NK-92 treated with Interleukin-12 subunit alpha and Interleukin-12 subunit beta, amount 100 ng/mL, for 24 hours (cell line): ENCODE measurements at regions not wholly inside any gene's neighbourhood (a gene's known extent, or its start where the extent isn't known, plus 50 kb on each side); places are given as distances from the start of the nearest gene placed in this dataset.

Experiments used
- DNase-seq: peaks from one replicate; lab custom pipeline; 2025; lab: John Stamatoyannopoulos, UW

DNA sequence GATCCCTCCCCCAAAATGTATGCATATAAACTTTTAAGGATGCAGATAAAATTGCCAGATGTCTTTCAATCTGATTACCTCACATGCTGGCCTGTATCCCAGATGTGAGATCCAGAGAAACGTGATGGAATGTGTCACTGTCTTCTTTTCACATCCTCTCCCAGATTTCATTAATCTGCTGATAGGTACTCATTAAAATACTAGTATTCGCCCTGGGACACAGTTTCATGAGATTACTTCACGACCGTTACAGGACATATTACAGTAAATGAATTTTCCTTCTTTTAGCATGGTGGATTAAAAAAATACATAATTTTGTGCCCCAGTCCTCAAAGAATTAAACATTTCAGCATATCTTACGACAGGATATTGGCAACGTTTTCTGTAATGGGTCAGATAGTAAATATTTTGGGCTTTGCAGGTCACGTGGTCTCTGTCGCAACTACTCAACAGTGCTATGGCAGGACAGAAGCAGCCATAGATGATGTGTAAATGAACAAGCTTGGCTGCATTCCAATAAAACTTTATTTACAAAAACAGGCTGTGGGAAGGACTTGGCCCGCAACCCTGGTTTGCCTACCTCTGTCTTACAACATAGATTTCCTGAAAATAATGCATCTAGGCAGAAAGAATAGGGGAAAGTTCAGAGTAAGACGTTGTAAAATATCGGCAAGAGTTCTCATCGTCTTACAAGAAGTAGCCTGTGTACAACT lies 156.0 kb upstream of the DIO3 start:
- no peak for DNase-seq

DNA sequence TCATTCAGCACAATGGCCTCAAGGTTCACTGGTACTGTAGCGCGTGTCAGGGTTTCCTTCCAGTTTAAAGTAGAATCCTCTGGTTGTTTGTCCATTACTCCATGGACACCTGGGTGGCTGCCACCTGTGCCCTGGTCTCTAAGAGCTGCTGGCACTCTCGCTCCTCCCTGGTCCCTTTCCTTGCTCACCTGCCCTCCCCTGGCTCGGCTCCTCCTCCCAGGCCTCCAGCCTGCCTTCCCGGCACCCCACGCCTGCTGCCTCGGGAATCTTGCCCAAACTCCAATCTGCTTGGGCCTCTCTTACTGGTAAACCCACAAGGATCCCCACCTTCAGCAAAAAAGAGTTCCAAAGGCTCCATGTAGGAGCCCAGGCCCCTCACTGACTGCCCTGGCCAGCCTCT lies 154.4 kb upstream of the DIO3 start:
- DNase-seq: no peak

DNA sequence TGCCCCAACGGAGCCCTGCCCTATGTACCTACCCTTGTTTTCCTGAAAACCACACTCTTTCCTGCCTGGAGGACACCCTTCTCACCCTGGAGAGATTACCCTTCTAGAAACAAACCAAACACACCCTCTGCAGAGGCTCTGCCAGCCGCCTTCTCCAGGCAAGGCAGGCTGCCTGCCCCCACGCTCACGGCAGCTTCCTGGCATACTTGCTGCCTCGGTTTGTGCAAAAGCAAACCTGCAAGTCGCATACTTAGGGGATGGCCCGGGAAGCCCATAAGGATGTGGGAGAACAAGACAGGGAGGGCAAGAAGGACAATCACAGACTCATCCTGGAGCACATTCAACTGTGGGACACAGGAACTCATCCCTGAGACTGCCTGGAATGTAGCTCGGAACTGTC lies 154.0 kb upstream of the DIO3 start:
- no peak for DNase-seq

DNA sequence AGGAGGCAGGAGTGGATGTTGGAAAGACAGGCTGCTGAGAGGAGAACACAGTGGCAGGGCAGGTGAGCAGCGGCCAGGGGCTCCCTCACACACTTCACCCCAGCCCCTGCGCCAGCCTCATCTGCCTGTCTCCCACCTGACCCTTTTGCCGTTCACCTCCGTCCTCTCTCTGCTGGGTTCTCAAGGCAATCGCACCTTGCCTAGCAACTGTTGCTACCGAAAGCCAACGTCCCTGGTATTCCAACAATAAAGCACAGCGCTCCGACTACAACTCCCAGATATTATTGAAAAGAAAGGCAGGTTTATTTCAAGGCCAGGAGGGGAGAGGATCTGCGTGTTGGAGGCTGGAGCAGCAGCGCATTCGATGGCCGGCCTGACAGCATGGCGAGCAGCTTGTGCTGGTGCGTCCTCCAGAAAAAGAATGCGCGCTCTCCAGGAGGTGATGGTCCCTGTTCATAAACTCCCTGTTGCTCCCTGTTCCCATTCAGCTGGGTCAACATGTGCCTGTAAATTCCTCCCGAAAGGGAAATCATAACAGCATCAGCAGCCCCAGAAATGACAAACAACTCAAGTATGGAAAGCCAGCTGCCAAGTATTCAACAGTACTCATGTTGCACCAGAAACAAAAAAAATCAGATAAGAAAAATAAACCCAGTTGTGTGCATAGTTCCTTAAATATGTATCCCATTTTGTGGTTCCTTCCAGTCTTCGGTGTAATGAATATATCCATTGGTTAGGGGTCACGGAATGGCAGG lies 153.0 kb upstream of the DIO3 start:
- DNase-seq: no peak

DNA sequence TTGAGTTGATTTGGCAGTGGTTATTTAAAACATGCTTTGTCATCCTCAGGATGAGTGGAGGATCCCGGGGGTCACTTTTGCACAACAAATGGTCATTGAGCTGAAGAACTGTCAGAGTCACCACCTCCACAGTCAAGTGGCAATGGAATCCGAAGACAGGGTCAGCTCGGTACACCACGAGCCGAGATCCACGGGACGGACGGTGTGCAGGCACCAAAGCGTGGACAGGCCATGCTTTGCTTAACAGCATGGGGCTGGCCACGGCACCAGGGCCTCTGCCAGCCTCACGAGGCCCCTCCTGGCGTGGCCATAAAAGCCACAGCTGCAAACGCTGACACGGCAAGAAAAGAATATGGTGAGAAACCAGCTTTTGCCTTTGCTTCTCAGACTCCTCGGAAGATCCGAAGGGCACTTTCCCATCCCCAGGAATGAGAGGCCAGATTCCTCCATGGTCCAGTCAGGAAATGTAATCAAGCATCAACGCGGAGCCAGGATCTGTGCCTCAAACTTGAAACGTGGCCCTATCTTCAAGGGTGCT lies 152.2 kb upstream of the DIO3 start:
- no peak for DNase-seq

DNA sequence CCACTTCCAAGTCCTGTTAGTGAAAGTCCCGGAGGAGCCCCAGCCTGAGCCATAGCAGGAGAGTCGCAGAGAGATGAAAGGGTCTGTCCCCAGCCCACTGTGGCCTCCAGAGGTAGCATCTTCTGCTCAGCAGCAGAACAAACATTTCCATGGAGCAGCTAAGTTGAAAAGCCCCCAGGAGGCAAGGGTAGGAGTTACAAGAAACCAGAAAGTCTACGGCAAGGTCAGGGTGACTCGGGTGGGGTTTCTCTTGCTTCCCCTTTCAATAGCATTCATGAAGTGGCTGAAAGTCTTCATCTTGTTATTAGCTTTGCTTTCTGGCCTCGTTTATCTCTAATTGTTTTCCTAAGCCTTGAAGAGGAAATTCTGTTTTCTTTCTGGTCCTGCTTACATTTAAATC lies 151.2 kb upstream of the DIO3 start:
- no peak for DNase-seq

DNA sequence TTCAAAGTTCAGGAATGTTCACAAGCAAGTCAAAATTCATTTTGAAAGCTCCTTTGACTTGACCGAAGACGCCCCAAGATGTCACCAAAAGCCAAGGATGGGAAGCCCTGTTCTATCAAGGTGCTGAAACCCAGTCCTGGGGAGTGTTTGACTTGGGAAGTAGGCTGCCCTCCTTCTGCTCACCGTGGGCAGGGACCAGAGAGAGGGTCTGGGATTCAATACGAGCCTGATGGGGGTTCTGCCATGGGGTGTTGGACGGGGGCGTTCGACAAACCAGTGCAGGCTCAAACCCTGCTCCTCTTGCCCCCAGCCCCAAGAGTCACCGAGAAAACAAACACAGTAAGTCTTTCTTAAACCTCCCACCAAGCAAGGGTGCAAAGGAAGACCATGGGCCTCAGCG lies 150.1 kb upstream of the DIO3 start:
- no peak for DNase-seq

DNA sequence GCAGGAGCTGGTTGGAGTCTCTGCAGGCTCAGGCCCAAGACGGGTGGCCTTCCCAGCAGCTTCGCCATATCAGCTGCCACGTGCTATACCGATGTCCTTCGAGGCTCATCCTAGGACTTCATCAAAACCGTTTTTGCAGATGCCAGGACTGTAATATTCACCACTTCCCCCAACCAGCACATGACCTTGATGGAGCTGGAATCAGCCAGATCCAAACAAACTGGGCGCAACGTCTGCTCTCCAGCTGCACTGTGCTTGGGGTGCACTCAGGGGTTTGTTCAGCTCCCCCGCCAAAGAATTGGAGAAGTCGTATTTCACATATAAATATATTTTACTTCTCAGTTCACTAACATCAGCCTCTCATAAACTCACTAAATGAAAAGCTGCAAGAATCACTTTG lies 149.5 kb upstream of the DIO3 start:
- no peak for DNase-seq

DNA sequence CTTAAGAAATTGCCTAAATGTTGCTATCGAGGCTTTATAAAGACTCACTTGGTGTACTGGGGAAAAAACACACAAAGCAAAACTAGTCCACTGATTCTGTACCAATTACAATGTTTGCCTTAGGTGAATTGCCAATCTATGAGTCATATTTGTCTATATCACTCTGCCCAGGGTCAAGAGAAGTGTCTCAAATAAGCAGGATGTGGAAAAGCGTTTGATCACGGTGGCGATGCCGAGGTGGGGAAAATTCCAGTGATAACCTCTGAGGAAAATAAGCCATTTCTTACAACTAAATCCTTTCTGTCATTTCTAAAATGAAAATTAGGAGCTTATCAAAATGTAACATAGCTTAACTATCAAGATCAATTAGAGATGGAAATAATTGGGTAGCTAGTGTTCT lies 148.6 kb upstream of the DIO3 start:
- no peak for DNase-seq

DNA sequence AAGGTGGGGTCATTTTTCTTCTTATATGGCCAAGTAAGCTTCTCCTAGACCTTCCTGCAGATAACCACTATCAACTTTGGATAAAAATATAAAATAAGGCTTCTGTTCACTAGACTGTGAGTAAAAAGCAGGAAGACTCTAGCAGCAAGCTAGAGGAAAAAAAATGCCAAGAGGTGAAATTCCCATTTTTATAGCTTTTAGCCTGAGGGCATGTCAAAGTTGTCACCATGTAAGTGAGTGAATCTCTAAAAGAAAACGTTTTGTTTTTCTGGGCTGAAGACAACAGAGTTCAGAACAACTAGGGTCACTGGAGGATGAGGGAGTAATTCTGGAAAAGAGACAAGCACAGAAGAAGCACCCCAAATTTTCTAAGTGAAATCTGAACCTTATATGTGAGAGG lies 143.9 kb upstream of the DIO3 start:
- no peak for DNase-seq

DNA sequence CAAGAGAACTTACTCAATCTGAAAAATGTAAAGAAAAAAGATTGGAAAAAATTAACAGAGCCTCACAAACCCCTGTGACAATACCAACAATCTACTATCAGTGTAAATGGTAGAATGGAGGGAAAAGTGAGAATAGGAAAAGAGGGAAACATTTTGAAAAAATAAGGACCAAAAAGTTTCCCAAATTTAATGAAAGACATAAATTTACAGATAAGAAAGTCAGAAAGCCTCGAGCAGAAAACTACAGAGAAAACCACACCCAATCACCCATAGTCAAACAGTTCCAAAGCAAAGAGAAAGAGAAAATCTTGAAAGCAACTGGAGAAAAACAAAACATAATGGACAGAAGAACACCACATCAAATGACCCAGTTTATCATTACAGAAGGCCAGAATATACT lies 142.7 kb upstream of the DIO3 start:
- DNase-seq: no peak

DNA sequence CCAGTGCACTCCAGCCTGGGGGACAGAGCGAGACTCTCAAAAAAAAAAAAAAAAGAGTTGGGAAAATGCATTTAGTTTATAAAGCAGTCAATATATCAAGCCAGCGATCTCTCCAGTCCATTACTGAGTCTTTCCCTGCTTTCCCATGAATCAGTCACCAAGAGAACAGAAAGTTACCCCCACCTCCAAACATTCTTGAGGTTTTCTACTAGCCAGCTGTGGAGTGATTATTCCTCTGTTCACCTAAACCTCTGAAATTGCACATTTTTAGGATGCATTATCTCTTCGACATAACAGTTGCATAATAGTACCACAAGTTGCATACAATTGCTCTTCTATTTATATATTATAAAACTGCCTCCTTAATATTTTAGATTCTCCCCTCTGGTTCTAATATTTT lies 134.8 kb upstream of the DIO3 start:
- no peak for DNase-seq

DNA sequence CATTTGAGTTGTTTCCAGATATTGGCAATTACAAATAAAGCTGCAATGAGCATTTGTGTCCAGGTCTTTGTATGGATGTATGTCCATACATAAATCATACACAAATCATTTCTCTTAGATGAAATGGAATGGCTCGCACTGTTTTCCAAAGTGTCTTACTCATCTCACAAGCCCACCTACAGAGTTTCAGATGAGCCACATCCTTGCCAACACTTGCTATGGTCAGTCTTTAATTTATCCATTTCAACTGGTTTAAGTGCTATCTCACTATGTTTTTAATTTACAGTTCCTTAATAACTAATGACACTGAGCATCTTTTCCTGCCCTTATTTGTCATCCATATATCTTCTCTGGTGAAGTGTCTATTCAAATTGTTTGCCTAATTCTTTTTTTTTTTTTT lies 132.9 kb upstream of the DIO3 start:
- DNase-seq: no peak

DNA sequence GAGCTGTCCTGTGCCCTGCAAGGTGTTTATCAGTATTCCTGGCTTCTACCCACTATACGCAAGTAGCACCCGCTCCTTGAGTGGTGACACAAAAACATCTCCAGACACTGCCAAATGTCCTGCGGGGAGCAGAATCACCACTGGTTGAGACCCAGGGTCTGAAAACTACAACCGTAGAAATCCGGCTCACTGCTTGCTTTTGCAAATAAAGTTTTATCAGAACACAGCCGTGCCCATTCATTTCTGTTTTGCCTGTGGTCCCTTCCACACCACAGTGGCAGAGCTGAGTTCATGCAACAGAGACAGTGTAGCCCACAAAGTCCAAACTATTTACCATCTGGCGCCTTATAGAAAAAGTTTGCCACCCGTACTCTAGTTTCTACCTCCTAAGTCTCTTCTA lies 125.7 kb upstream of the DIO3 start:
- DNase-seq: no peak

DNA sequence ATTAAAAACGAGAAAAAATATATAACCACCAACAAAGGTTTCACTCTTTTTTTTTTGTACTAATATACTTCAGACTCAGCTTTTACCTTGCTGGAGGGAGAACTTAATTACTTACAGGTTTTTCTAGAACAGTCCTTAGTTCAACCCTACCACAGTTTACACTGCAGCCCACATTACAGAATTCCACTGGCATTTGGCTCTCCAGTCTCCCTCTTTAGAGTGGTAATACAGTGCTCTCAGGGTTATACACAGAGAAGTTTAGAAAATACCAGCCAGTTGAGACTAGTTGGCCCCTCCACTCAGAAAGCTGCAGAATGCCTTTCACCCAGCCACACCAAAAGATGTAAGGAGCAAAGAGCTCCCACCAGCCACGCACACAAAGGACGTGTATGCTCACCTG lies 122.3 kb upstream of the DIO3 start:
- no peak for DNase-seq

DNA sequence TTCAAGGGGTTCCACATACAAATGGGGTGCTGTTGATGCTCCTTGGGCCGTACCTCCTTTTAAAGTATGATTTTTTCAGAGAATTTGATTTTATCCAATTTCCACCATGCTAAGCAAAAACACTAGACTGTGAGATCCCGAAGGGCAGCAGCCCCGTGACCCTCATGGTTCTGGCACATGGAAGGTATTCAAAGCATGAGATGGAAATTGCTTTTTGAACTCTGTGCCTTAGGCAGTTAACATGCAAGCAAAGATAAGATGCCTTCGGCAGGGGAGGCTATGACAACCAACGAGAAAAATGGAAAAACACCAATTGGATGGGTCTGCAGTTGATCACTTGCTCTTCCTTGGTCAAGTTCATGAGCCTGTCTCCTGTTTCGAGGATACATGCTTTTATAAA lies 120.8 kb upstream of the DIO3 start:
- DNase-seq: no peak

DNA sequence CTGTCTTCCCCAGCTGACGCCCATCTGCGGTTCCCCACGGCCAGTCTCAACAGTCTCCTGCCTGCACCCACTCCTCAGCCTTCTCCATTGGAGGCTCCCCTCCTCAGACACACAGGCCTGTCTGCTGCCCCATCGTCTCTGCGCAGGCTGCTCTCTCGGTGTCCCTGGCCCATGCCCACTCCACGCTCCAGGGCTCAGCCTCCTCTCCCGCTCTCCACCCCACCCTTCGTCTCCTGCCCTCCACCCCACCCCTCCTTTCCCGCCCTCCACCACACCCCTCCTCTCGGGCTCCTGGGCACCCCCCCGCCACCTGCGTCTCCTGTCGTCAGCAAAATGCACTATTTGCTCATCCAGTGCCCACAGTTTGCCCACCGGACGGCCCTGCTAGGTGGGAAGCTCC lies 119.6 kb upstream of the DIO3 start:
- DNase-seq: no peak

DNA sequence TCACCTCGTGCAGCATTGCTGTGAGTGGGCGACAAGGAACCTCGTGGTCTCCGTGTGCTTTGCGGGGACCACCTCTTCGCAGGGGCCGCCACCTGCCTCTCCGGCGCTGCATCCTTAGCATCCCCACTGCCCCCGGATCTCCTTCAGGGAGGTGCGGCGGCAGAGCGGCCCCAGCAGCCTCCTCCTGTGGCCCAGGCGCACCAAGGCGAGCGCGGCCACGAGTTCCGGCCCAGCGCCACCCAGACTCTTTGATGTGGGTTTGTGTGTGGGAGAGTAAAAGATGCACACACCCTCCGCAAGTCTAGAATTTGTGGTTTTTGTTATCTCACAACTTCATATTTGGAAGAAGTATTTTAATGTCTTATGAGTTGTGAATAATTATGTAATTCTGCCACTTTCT lies 118.8 kb upstream of the DIO3 start:
- DNase-seq: no peak

DNA sequence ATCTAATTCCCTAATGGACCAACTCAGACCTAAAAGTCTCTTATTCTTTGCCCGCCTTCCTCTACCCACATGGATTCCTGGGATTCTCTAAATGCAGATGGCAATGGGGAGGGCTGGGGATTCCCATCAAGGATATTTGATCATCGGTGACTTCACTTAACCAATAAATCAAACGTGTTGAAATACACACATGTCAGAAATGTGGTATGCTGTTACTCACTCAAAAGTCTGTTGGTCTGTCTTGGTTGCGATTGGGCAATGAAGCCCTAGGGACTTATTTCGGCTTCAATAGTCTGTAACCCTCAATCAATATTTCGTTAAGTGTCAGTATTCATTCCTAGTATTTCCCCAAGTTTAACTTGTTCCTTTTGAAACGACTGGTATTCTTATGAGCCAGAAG lies 117.2 kb upstream of the DIO3 start:
- no peak for DNase-seq

DNA sequence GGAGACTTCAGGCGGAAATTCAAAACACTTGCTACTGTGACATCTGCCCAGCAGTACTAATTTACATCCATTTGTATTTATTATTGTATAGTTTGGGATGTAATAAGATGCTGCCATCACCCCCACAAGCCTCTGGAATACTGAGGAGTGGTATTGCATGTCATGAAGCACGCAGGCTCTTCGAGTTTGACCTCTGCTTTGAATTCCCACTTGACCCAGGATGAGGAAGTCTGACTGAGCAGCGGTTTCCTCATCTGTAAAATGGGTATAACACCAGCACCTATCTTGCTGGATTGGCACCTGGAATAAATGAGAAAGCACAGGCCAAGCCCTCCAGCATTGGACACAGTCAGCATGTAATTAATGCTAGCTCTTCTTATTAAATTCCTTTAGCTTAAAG lies 116.0 kb upstream of the DIO3 start:
- no peak for DNase-seq

DNA sequence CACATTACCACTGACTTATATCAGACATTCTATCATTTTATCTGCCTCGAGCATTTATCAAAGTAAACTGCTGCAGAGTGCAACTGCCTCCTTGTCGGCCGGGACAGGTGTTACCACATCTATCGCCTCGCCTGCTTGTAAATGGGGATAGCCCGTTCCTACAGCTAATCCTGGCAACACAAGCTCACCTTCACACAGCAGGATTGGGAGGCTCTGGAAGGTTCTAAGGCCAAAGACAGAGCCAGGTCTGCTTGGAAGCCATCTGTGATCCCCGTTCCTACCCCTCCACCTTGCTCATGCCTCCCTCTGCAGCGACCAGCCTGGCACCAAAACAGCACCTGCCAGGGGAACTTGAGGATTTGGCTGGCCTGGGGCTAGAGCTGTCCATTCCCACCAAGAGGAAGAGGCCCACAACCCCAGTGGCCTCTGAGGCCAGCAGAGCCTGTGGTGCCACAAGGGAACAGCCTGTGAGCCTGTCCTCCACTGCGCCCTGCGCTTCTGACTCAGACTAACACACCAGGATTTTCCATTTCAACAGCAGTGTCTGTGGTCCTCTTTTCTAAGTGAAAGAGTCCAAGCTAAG lies 114.8 kb upstream of the DIO3 start:
- DNase-seq: no peak

DNA sequence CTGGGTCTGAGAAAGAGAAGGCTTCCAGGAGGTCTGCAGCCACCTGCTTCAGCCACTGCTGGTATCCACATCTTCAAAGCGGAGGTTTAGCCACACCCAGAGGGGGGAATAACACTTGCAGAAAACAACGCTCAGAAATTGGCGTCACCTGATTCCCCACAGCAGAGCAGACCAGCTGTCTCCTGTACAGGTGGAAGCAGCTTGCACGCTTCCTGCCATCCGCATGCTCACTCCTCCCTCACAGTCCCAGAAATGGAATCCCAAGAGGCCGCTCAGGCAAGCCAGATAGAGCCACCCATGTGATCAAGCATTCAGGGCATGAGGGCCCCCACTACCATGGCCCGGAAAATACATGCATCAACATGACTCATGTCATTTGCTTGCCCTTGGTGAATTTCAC lies 112.2 kb upstream of the DIO3 start:
- no peak for DNase-seq

DNA sequence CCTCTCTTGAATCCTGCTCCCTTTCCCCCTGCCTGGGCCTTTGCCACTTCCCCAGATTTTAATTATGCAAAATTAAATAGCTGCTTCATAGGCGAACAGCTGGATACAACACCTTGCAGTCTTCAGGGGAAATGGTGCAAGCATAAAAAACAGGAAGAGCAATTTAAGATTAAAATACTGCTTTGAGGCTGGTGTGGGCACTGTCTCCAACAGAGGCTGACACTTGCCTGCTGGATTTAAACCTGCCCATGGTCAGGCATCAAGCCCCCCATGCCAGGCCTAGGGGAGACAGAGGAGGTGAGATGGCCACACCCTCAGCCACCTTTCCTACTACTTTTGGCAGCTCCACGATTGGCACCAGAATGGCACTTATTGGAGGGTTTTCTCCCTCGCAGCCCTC lies 110.1 kb upstream of the DIO3 start:
- no peak for DNase-seq
